Endothelial cell of umbilical vein (primary cell): ENCODE measurements at regions not wholly inside any gene's neighbourhood (a gene's known extent, or its start where the extent isn't known, plus 50 kb on each side); places are given as distances from the start of the nearest gene placed in this dataset.

Source experiments
- BruUV-seq: library from RNA; stranded (reverse); fragments of 400-500 nt; replicated peaks from 2 replicates; lab custom pipeline; 2021; lab: Mats Ljungman, UMichigan
- CTCF ChIA-PET: fragments of 300-600, 350-600 bp; sonication (Branson Sonifier 250); formaldehyde crosslinking; loops from one replicate; lab custom pipeline; 2021; ENCODE audit warnings: antibody characterized with exemption, inconsistent platforms; lab: Charles Lee
- POLR2A ChIA-PET: fragments of 300-600, 350-600 bp; sonication (Branson Sonifier 250); formaldehyde crosslinking; loops from one replicate; lab custom pipeline; 2021; ENCODE audit warnings: antibody characterized with exemption, inconsistent platforms; lab: Charles Lee
- DNase-seq: peaks from one replicate; pipeline ENCODE4 v3.0.0-alpha.2; 2011; ENCODE audit warnings: low read depth, low spot score
- FAIRE-seq: peaks from 2 replicates; lab custom pipeline; 2011; peaks lifted over from hg19 to GRCh38; lab: Jason Lieb, UNC
- H2AFZ ChIP-seq: 2 replicates; pipeline ENCODE4 v1.6.0; 2012; ENCODE audit warnings: low read depth, low read length, control low read depth, inconsistent platforms
- H3K27ac ChIP-seq: 2 replicates; pipeline ENCODE4 v1.5.1; 2011; ENCODE audit warnings: low read depth, mild to moderate bottlenecking, control low read depth, low read length, moderate library complexity; ENCODE audit not compliant: insufficient read depth
- H3K27me3 ChIP-seq, 2 experiments: 2 replicates each; pipeline versions ENCODE4 v1.6.0 to v1.6.1; 2011; ENCODE audit warnings: low read length in 2 of 2, mixed read lengths in 1 of 2; ENCODE audit not compliant: control insufficient read depth in 2 of 2, insufficient read depth in 2 of 2
- H3K36me3 ChIP-seq, 2 experiments: 2 replicates in 1 of 2; 3 replicates in 1 of 2; pipeline ENCODE4 v1.5.1; 2011; ENCODE audit warnings: low read length in 2 of 2, mild to moderate bottlenecking in 1 of 2, moderate library complexity in 1 of 2; ENCODE audit not compliant: control insufficient read depth in 2 of 2, insufficient read depth in 2 of 2; ENCODE audit errors: extremely low read depth in 1 of 2
- H3K4me1 ChIP-seq: 3 replicates; pipeline ENCODE4 v1.5.1; 2011; ENCODE audit warnings: mild to moderate bottlenecking, low read length; ENCODE audit not compliant: control insufficient read depth, insufficient read depth; ENCODE audit errors: extremely low read depth
- H3K4me2 ChIP-seq: 2 replicates; pipeline ENCODE4 v1.6.1; 2011; ENCODE audit warnings: low read length, control low read depth, mixed read lengths; ENCODE audit not compliant: insufficient read depth
- H3K4me3 ChIP-seq, 3 experiments: fragments of 200-600 bp in 1 of 3; sonication (generic), shearing (Covaris generic) in 1 of 3; replicated peaks in 1 of 3; 2 replicates each; pipeline ENCODE4 v1.5.1; 2011 to 2016; ENCODE audit warnings: control low read depth in 3 of 3, low read length in 3 of 3, mild to moderate bottlenecking in 2 of 3, inconsistent platforms in 1 of 3, low read depth in 1 of 3, moderate library complexity in 1 of 3; ENCODE audit not compliant: insufficient read depth in 1 of 3
- H3K79me2 ChIP-seq: 2 replicates; pipeline ENCODE4 v1.6.0; 2012; ENCODE audit warnings: low read length, inconsistent platforms; ENCODE audit not compliant: control insufficient read depth, insufficient read depth
- H3K9ac ChIP-seq: replicated peaks from 2 replicates; pipeline ENCODE3; 2011; ENCODE audit warnings: low read length, control low read depth; ENCODE audit not compliant: insufficient read depth; ENCODE audit errors: extremely low read depth
- H3K9me1 ChIP-seq: replicated peaks from 3 replicates; pipeline ENCODE4 v1.6.0; 2011; ENCODE audit warnings: mild to moderate bottlenecking, low read length; ENCODE audit not compliant: control insufficient read depth, insufficient read depth; ENCODE audit errors: extremely low read depth
- H3K9me3 ChIP-seq: replicated peaks from 2 replicates; pipeline ENCODE4 v1.5.1; 2012; ENCODE audit warnings: low read length, inconsistent platforms; ENCODE audit not compliant: control insufficient read depth, insufficient read depth
- H4K20me1 ChIP-seq: replicated peaks from 2 replicates; pipeline ENCODE3; 2011; ENCODE audit warnings: mild to moderate bottlenecking, low read length; ENCODE audit not compliant: control insufficient read depth, insufficient read depth; ENCODE audit errors: extremely low read depth
- EZH2 ChIP-seq: IDR thresholded peaks from 2 replicates; pipeline ENCODE4 v1.6.1; 2012; ENCODE audit warnings: borderline replicate concordance, low read depth, mild to moderate bottlenecking, moderate library complexity, low read length, inconsistent platforms; ENCODE audit not compliant: severe bottlenecking
- FOS ChIP-seq: IDR thresholded peaks from 2 replicates; pipeline ENCODE4 v1.6.1; 2011; ENCODE audit warnings: mild to moderate bottlenecking, low read length, moderate library complexity, borderline replicate concordance; ENCODE audit not compliant: insufficient read depth
- GATA2 ChIP-seq: IDR thresholded peaks from 2 replicates; pipeline ENCODE4 v1.7.0; 2011; ENCODE audit warnings: low read depth, mild to moderate bottlenecking, moderate library complexity, mixed read lengths, low read length; ENCODE audit not compliant: insufficient read length, insufficient read depth
- JUN ChIP-seq: IDR thresholded peaks from 2 replicates; pipeline ENCODE4 v1.6.1; 2011; ENCODE audit warnings: borderline replicate concordance, low read depth; ENCODE audit not compliant: insufficient read length, insufficient read depth
- MAX ChIP-seq: IDR thresholded peaks from 2 replicates; pipeline ENCODE4 v1.6.1; 2011; ENCODE audit not compliant: insufficient read depth, insufficient read length
- MYC ChIP-seq: IDR thresholded peaks from one replicate; pipeline ENCODE4 v1.6.1; 2011; ENCODE audit warnings: mild to moderate bottlenecking, low read depth, low read length
- POLR2A ChIP-seq: IDR thresholded peaks from 2 replicates; pipeline ENCODE4 v1.6.1; 2012; ENCODE audit warnings: low read depth, mild to moderate bottlenecking, control low read depth, low read length
- POLR2AphosphoS5 ChIP-seq: IDR thresholded peaks from 2 replicates; pipeline ENCODE4 v1.6.1; 2012; ENCODE audit warnings: low read depth, mild to moderate bottlenecking, control low read depth, low read length, moderate library complexity; ENCODE audit not compliant: insufficient read depth
- dilution Hi-C: fragments of 300-500 bp; cut with MboI; formaldehyde crosslinking; loops from one replicate; pipeline ENCODE4 v1.15.0; 2019; ENCODE audit warnings: low sequenced_read_pairs; ENCODE audit not compliant: extremely low pct_ligation_motif_present
- intact Hi-C: fragments of 100-400 bp; cut with micrococcal nuclease; formaldehyde crosslinking; loops from one replicate; pipeline ENCODE4 v1.10.0; 2022
- TF ChIP-seq, protein P1 (sequence below), 2 donors: IDR thresholded peaks; 1 replicate in 1 of 2; 2 replicates in 1 of 2; pipeline ENCODE4 v1.5.1; 2011; ENCODE audit warnings: low read length in 2 of 2, mild to moderate bottlenecking in 2 of 2, moderate library complexity in 2 of 2, control low read depth in 1 of 2, inconsistent platforms in 1 of 2, low read depth in 1 of 2; ENCODE audit not compliant: insufficient read depth in 1 of 2; ENCODE audit errors: extremely low read depth in 1 of 2

DNA sequence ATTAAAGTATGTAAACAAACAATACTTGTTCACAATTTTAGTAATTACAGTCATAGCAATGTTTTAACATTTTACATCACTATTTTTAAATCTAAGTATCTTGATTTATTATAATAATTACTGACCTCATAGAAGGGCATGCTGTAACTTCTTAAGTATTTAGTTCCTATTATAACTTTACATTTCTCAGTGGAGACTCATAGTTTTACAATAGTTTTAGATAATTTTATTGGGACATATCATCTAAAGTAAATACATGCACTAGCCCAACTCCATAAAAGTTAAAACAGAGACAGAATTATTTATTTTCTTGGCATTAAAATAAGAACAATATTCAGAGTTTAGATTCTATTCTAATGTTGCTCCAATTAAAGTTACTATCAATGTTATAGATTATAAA is 466.5 kb upstream of the BCHE start:
- POLR2A ChIA-PET, result no interaction called here
- H3K36me3 ChIP-seq, result no peaks in the 10 kb centered on the region
- H3K4me3 ChIP-seq, result no peak overlapping the region
- H4K20me1 ChIP-seq, result no peaks in the 10 kb centered on the region
- H3K9me1 ChIP-seq, result no peaks in the 10 kb centered on the region
- H3K27ac ChIP-seq, result no peak overlapping the region
- BruUV-seq, result no TSS peak
- no peak overlapping the region for H3K9ac ChIP-seq
- H2AFZ ChIP-seq, result no peak overlapping the region
- H3K4me1 ChIP-seq, result no peaks in the 10 kb centered on the region
- H3K79me2 ChIP-seq, result no peaks in the 10 kb centered on the region
- dilution Hi-C loops, result no loop called here
- no peaks in the 10 kb centered on the region for H3K27me3 ChIP-seq
- no peak for TF ChIP-seq MAX
- TF ChIP-seq MYC, result no peak
- no peak for TF ChIP-seq JUN
- no peak for TF ChIP-seq EZH2
- no peak for TF ChIP-seq GATA2
- no peak for TF ChIP-seq POLR2A
- no peak for TF ChIP-seq POLR2AphosphoS5
- TF ChIP-seq, protein P1, sequence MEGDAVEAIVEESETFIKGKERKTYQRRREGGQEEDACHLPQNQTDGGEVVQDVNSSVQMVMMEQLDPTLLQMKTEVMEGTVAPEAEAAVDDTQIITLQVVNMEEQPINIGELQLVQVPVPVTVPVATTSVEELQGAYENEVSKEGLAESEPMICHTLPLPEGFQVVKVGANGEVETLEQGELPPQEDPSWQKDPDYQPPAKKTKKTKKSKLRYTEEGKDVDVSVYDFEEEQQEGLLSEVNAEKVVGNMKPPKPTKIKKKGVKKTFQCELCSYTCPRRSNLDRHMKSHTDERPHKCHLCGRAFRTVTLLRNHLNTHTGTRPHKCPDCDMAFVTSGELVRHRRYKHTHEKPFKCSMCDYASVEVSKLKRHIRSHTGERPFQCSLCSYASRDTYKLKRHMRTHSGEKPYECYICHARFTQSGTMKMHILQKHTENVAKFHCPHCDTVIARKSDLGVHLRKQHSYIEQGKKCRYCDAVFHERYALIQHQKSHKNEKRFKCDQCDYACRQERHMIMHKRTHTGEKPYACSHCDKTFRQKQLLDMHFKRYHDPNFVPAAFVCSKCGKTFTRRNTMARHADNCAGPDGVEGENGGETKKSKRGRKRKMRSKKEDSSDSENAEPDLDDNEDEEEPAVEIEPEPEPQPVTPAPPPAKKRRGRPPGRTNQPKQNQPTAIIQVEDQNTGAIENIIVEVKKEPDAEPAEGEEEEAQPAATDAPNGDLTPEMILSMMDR (IDR thresholded peaks at IDR 0.05; ENCODE audit: extremely low read depth in 1 of 2, insufficient read depth in 1 of 2, low read depth in 1 of 2, low read length in 2 of 2), result no peak
- no peak for TF ChIP-seq FOS
- CTCF ChIA-PET, result no interaction called here
- DNase-seq, result no peak
- H3K4me2 ChIP-seq, result no peak overlapping the region
- H3K9me3 ChIP-seq, result no peaks in the 10 kb centered on the region
- intact Hi-C loops, result no loop called here
- FAIRE-seq, result no peak
